Fibroblast of lung (primary cell): ENCODE measurements at regions not wholly inside any gene's neighbourhood (a gene's known extent, or its start where the extent isn't known, plus 50 kb on each side); places are given as distances from the start of the nearest gene placed in this dataset.

Experiments used
- DNase-seq, 2 donors: peaks; one replicate each; pipeline versions ENCODE4 v3.0.0 to v3.0.0-alpha.2; 2010; ENCODE audit warnings: low read depth in 2 of 2
- H2AFZ ChIP-seq: 2 replicates; pipeline ENCODE4 v1.5.1; 2012; ENCODE audit warnings: low read length, control low read depth, inconsistent platforms
- H3K27ac ChIP-seq: 2 replicates; pipeline ENCODE4 v1.5.1; 2011; ENCODE audit warnings: low read length, control low read depth; ENCODE audit not compliant: insufficient read depth
- H3K27me3 ChIP-seq: 2 replicates; pipeline ENCODE4 v1.5.1; 2011; ENCODE audit warnings: mild to moderate bottlenecking, low read length; ENCODE audit not compliant: control insufficient read depth, insufficient read depth
- H3K36me3 ChIP-seq: 2 replicates; pipeline ENCODE4 v1.5.1; 2011; ENCODE audit warnings: low read length; ENCODE audit not compliant: control insufficient read depth, insufficient read depth
- H3K4me1 ChIP-seq: 2 replicates; pipeline ENCODE4 v1.5.1; 2011; ENCODE audit warnings: low read length; ENCODE audit not compliant: control insufficient read depth, insufficient read depth; ENCODE audit errors: extremely low read depth
- H3K4me2 ChIP-seq: 2 replicates; pipeline ENCODE4 v1.5.1; 2011; ENCODE audit warnings: low read length, control low read depth; ENCODE audit not compliant: insufficient read depth; ENCODE audit errors: extremely low read depth
- H3K4me3 ChIP-seq, 4 experiments: fragments of 200-600 bp in 1 of 4; sonication (generic) in 1 of 4; replicated peaks in 1 of 4; 2 replicates each; pipeline ENCODE4 v1.5.1; 2011 to 2016; ENCODE audit warnings: low read length in 4 of 4, low read depth in 3 of 4, mild to moderate bottlenecking in 3 of 4, control low read depth in 2 of 4, inconsistent platforms in 1 of 4, mixed read lengths in 1 of 4; ENCODE audit not compliant: insufficient read depth in 1 of 4; ENCODE audit errors: control extremely low read depth in 1 of 4
- H3K79me2 ChIP-seq: 2 replicates; pipeline ENCODE4 v1.5.1; 2012; ENCODE audit warnings: mild to moderate bottlenecking, low read length, inconsistent platforms; ENCODE audit not compliant: control insufficient read depth, insufficient read depth
- H3K9ac ChIP-seq: 2 replicates; pipeline ENCODE4 v1.5.1; 2011; ENCODE audit warnings: mild to moderate bottlenecking, low read length, control low read depth; ENCODE audit not compliant: insufficient read depth
- H3K9me3 ChIP-seq: 2 replicates; pipeline ENCODE4 v1.5.1; 2012; ENCODE audit warnings: low read depth, low read length; ENCODE audit not compliant: control insufficient read depth, insufficient read depth
- H4K20me1 ChIP-seq: 2 replicates; pipeline ENCODE4 v1.5.1; 2011; ENCODE audit warnings: low read length; ENCODE audit not compliant: control insufficient read depth, insufficient read depth; ENCODE audit errors: extremely low read depth
- CTCF ChIP-seq, 2 donors: IDR thresholded peaks in 1 of 2; conservative IDR thresholded peaks in 1 of 2; 1 replicate in 1 of 2; 2 replicates in 1 of 2; pipeline ENCODE4 v1.5.1; 2011 to 2012; ENCODE audit warnings: low read length in 2 of 2, control low read depth in 1 of 2, inconsistent platforms in 1 of 2, low read depth in 1 of 2, mild to moderate bottlenecking in 1 of 2
- EZH2 ChIP-seq: IDR thresholded peaks from 2 replicates; pipeline ENCODE4 v1.5.1; 2012; ENCODE audit warnings: low read length, control low read depth, mild to moderate bottlenecking; ENCODE audit errors: missing control alignments

- Histone ChIP-seq H3K4me2 (no peak overlapping the region), H3K79me2 (no peaks in the 10 kb centered on the region), H2AFZ (no peak overlapping the region), H4K20me1 (no peaks in the 10 kb centered on the region), H3K27ac (no peak overlapping the region), H3K27me3 (no peaks in the 10 kb centered on the region), H3K36me3 (no peaks in the 10 kb centered on the region), H3K4me1 (no peaks in the 10 kb centered on the region), H3K9me3 (no peaks in the 10 kb centered on the region), H3K9ac (no peak overlapping the region), H3K4me3 (no peak overlapping the region)
- no peak for DNase-seq
- TF ChIP-seq CTCF (conservative IDR thresholded peaks at IDR 0.05 in 1 of 2, IDR thresholded peaks at IDR 0.05 in 1 of 2; ENCODE audit: low read depth in 1 of 2, low read length in 2 of 2): no peak
- TF ChIP-seq EZH2: no peak
Observed at GRCh38 chr12:67390273-67390672, 121.1 kb downstream of the CAND1 start.

DNA sequence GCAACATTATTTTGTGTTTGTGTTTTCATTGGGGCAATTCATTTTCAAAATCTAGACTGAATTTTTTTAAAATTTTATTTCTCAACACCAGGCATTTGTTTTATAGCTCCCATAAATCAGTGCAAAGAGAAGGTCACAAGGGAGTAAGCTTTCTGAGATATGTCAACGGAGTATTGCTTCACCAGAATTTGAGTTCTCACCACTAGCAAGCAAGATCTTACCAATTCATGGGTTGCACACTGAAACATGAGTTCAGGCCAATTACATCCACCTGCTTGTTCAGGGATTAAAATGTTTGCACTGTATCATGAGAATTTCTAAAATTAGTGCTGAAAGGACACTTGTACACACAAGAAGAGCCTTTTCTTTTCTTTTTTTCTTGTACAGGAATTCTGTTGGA, 121.9 kb downstream of the CAND1 start:
- H3K27ac ChIP-seq: no peak overlapping the region
- no peak for DNase-seq
- H2AFZ ChIP-seq: no peak overlapping the region
- no peak overlapping the region for H3K4me3 ChIP-seq
- no peaks in the 10 kb centered on the region for H4K20me1 ChIP-seq
- H3K4me1 ChIP-seq: no peaks in the 10 kb centered on the region
- H3K79me2 ChIP-seq: no peaks in the 10 kb centered on the region
- H3K9ac ChIP-seq: no peak overlapping the region
- TF ChIP-seq EZH2 (no peak), CTCF (conservative IDR thresholded peaks at IDR 0.05 in 1 of 2, IDR thresholded peaks at IDR 0.05 in 1 of 2; ENCODE audit: low read depth in 1 of 2, low read length in 2 of 2) (no peak)
- no peaks in the 10 kb centered on the region for H3K27me3 ChIP-seq
- no peaks in the 10 kb centered on the region for H3K36me3 ChIP-seq
- H3K4me2 ChIP-seq: no peak overlapping the region
- no peaks in the 10 kb centered on the region for H3K9me3 ChIP-seq

DNA sequence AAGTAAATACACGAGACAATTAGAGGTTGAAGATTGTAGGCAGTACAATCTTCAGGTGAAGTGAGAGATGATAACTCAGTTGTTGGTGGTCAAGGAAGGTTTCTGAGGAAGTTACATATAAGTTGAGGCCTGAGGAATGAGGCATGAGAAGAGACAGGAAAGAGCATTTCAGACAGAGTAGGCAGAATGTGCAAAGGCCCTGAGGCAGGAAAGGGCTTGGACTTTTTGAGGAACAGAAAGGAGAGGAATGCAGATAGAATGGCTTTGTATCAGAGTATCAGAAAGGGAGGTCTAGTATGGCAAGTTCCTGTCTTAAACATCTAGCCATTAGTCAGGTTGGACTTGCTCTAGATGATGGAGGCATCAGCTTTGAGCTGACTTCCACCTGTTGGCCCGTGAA, 122.5 kb downstream of the CAND1 start:
- Histone ChIP-seq H3K4me3 (no peak overlapping the region), H2AFZ (no peak overlapping the region), H3K27ac (no peak overlapping the region), H3K9me3 (no peaks in the 10 kb centered on the region), H3K36me3 (no peaks in the 10 kb centered on the region), H4K20me1 (no peaks in the 10 kb centered on the region), H3K9ac (no peak overlapping the region), H3K4me1 (no peaks in the 10 kb centered on the region), H3K79me2 (no peaks in the 10 kb centered on the region), H3K4me2 (no peak overlapping the region), H3K27me3 (no peaks in the 10 kb centered on the region)
- no peak for DNase-seq
- no peak for TF ChIP-seq CTCF (conservative IDR thresholded peaks at IDR 0.05 in 1 of 2, IDR thresholded peaks at IDR 0.05 in 1 of 2; ENCODE audit: low read depth in 1 of 2, low read length in 2 of 2)
- TF ChIP-seq EZH2: no peak
